Suprapubic skin (tissue), 4 donors: ENCODE measurements at regions not wholly inside any gene's neighbourhood (a gene's known extent, or its start where the extent isn't known, plus 50 kb on each side); places are given as distances from the start of the nearest gene placed in this dataset.

Experiments
- DNase-seq, 2 donors: peaks; one replicate each; pipeline ENCODE4 v3.0.0-alpha.2; 2019; ENCODE audit warnings: low spot score in 2 of 2
- H3K27ac ChIP-seq: fragments of 200-600 bp; sonication (generic); one replicate; pipeline ENCODE4 v1.5.1; 2019
- H3K27me3 ChIP-seq: fragments of 200-600 bp; sonication (generic); one replicate; pipeline ENCODE4 v1.5.1; 2019
- H3K36me3 ChIP-seq: fragments of 200-600 bp; sonication (generic); one replicate; pipeline ENCODE4 v1.5.1; 2019
- H3K4me1 ChIP-seq: fragments of 200-600 bp; sonication (generic); one replicate; pipeline ENCODE4 v1.5.1; 2019
- H3K4me3 ChIP-seq: fragments of 200-600 bp; sonication (generic); one replicate; pipeline ENCODE4 v1.5.1; 2019; ENCODE audit warnings: mild to moderate bottlenecking
- H3K9me3 ChIP-seq: fragments of 200-600 bp; sonication (generic); one replicate; pipeline ENCODE4 v1.5.1; 2019
- CTCF ChIP-seq, 2 donors: fragments of 200-600 bp in 1 of 2; fragments of 450-650 bp in 1 of 2; sonication (generic) in 1 of 2; IDR thresholded peaks; one replicate each; pipeline ENCODE4 v1.5.1; 2016 to 2019; ENCODE audit warnings: antibody characterized with exemption in 2 of 2, mild to moderate bottlenecking in 1 of 2, moderate library complexity in 1 of 2
- EP300 ChIP-seq: sonication (generic); formaldehyde crosslinking; IDR thresholded peaks from one replicate; pipeline ENCODE4 v1.6.1; 2017; ENCODE audit warnings: antibody characterized with exemption
- POLR2A ChIP-seq, 2 donors: fragments of 450-650 bp; IDR thresholded peaks; one replicate each; pipeline ENCODE4 v1.6.1; 2017; ENCODE audit warnings: antibody characterized with exemption in 2 of 2, mild to moderate bottlenecking in 2 of 2, moderate library complexity in 2 of 2
- POLR2AphosphoS5 ChIP-seq, 3 donors: sonication (generic); formaldehyde crosslinking; IDR thresholded peaks; one replicate each; pipeline ENCODE4 v1.6.1; 2017; ENCODE audit warnings: antibody characterized with exemption in 3 of 3
- WGBS: methylation state at CpG from one replicate; pipeline ENCODE4 v1.1.5; 2018; 5-methylcytosine and 5-hydroxymethylcytosine counted together

DNA sequence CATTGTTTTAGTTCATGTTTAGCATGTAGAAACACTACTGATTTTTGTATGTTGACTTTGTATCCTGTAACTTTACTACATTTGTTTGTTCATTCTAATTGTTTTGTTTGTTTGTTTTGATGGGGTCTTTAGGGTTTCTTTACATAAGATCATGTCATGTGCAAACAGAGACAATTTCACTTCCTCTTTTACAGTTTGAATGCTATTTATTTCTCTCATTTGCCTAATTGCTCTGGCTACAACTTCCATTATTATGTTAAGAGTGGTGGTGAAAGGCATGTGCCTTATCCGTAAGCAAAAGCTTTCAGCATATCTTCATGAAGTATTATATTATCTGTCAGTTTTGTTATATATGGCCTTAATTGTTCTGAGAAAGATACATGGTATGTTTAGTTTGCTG is 571.1 kb downstream of the PCDH7 start:
- TF ChIP-seq POLR2AphosphoS5 (IDR thresholded peaks at IDR 0.05): no peak
- TF ChIP-seq POLR2A (IDR thresholded peaks at IDR 0.05): no peak
- no peak for TF ChIP-seq CTCF (IDR thresholded peaks at IDR 0.05)
- TF ChIP-seq EP300: no peak
- no peak overlapping the region for H3K27ac ChIP-seq
- 70% methylated on average over 1 of the region's 1 CpG for WGBS
- H3K4me1 ChIP-seq: no peaks in the 10 kb centered on the region
- DNase-seq: no peak
- no peak overlapping the region for H3K4me3 ChIP-seq
- no peaks in the 10 kb centered on the region for H3K36me3 ChIP-seq
- H3K27me3 ChIP-seq: no peaks in the 10 kb centered on the region
- no peaks in the 10 kb centered on the region for H3K9me3 ChIP-seq

- H3K4me3 ChIP-seq: no peak overlapping the region
- H3K9me3 ChIP-seq: no peaks in the 10 kb centered on the region
- H3K36me3 ChIP-seq: no peaks in the 10 kb centered on the region
- WGBS: 64% methylated on average over 7 of the region's 7 CpGs
- no peaks in the 10 kb centered on the region for H3K27me3 ChIP-seq
- no peak overlapping the region for H3K27ac ChIP-seq
- no peak for DNase-seq
- no peaks in the 10 kb centered on the region for H3K4me1 ChIP-seq
- TF ChIP-seq CTCF (IDR thresholded peaks at IDR 0.05): no peak
- no peak for TF ChIP-seq EP300
- no peak for TF ChIP-seq POLR2AphosphoS5 (IDR thresholded peaks at IDR 0.05)
- no peak for TF ChIP-seq POLR2A (IDR thresholded peaks at IDR 0.05)
These were observed 574.7 kb downstream of the PCDH7 start for GRCh38 chr4:31294655-31295480.

DNA sequence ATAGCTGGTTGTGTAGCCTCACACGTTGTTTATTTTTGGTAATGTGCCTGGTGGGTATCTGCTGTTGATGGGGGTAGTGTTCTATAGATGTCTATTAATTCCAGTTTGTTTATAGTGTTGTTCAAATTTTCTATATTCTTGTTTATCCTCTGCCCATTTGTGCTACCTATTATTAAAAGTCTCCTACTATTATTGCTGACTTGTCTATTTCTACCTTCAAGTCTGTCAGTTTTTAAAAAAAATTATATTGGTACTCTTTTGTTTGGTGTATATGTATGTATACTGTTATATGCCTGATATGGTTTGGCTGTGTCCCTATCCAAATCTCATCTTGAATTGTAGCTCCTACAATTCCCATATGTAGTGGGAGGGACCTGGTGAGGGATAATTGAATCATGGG is 578.6 kb downstream of the PCDH7 start:
- H3K4me3 ChIP-seq: no peak overlapping the region
- no peaks in the 10 kb centered on the region for H3K27me3 ChIP-seq
- no peaks in the 10 kb centered on the region for H3K36me3 ChIP-seq
- no peaks in the 10 kb centered on the region for H3K4me1 ChIP-seq
- no peak overlapping the region for H3K27ac ChIP-seq
- TF ChIP-seq POLR2AphosphoS5 (IDR thresholded peaks at IDR 0.05) (no peak), CTCF (IDR thresholded peaks at IDR 0.05) (no peak), POLR2A (IDR thresholded peaks at IDR 0.05) (no peak)
- no peak for DNase-seq
- no peaks in the 10 kb centered on the region for H3K9me3 ChIP-seq
- 89% methylated on average over 1 of the region's 1 CpG for WGBS

DNA sequence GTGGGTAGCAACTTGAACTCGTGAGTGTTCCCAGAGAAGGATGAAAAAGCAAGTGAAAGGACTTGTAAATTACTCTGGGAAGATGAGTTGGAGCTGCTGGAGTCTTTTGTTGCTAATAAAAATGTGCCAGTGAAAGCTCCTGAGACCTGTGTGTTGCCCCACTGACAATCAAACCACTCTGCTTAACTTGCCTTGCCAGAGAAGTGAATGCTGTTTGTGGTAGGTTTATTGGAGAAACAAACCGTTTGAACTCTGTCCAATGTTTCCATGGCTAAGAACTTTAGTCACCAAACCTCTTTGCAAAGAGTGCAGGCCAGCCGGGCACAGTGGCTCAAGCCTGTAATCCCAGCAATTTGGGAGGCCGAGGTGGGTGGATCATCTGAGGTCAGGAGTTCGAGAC is 586.9 kb downstream of the PCDH7 start:
- TF ChIP-seq POLR2A (IDR thresholded peaks at IDR 0.05) (no peak), EP300 (no peak), CTCF (IDR thresholded peaks at IDR 0.05) (no peak), POLR2AphosphoS5 (IDR thresholded peaks at IDR 0.05) (no peak)
- 88% methylated on average over 5 of the region's 5 CpGs for WGBS
- DNase-seq: no peak
- Histone ChIP-seq H3K4me3 (no peak overlapping the region), H3K27me3 (no peaks in the 10 kb centered on the region), H3K4me1 (no peaks in the 10 kb centered on the region), H3K36me3 (no peaks in the 10 kb centered on the region), H3K27ac (no peak overlapping the region), H3K9me3 (no peaks in the 10 kb centered on the region)

GRCh38 chr4:31324814-31325213 is 604.6 kb downstream of the PCDH7 start:
- H3K4me1 ChIP-seq: no peaks in the 10 kb centered on the region
- H3K36me3 ChIP-seq: no peaks in the 10 kb centered on the region
- TF ChIP-seq EP300 (no peak), CTCF (IDR thresholded peaks at IDR 0.05) (no peak), POLR2AphosphoS5 (IDR thresholded peaks at IDR 0.05) (no peak), POLR2A (IDR thresholded peaks at IDR 0.05) (no peak)
- H3K9me3 ChIP-seq: no peaks in the 10 kb centered on the region
- DNase-seq: no peak
- no peaks in the 10 kb centered on the region for H3K27me3 ChIP-seq
- no peak overlapping the region for H3K4me3 ChIP-seq
- no peak overlapping the region for H3K27ac ChIP-seq
